ENCODE measurements at regions not wholly inside any gene's neighbourhood (a gene's known extent, or its start where the extent isn't known, plus 50 kb on each side); places are given as distances from the start of the nearest gene placed in this dataset.

- no peak for TF ChIP-seq BCLAF1 (IDR thresholded peaks at IDR 0.05)
- TF ChIP-seq HCFC1 (IDR thresholded peaks at IDR 0.05; ENCODE audit: low read length), result no peak
- no peak for TF ChIP-seq YY1 (IDR thresholded peaks at IDR 0.05; ENCODE audit: low read depth, low read length)
- TF ChIP-seq CBX3 (IDR thresholded peaks at IDR 0.05; ENCODE audit: borderline replicate concordance, low read depth), result no peak
These were observed 245.9 kb downstream of the PLPP3 start (continued) for GRCh38 chr1:56333461-56333860.

- Histone ChIP-seq H4K20me1 (ENCODE audit: control insufficient read depth, insufficient read depth) (no peaks in the 10 kb centered on the region), H3K4me3 (no peak overlapping the region), H3K27me3 (replicated peaks in 1 of 2; ENCODE audit: control insufficient read depth in 2 of 2, insufficient read depth in 2 of 2, low read length in 1 of 2) (no peaks in the 10 kb centered on the region), H3K4me2 (ENCODE audit: control insufficient read depth, insufficient read depth) (no peak overlapping the region), H3K79me2 (ENCODE audit: control insufficient read depth, insufficient read depth, low read length) (no peaks in the 10 kb centered on the region), H3K4me1 (ENCODE audit: control insufficient read depth, insufficient read depth, low read length) (no peaks in the 10 kb centered on the region; the same call in 1 of the 2 replicates), H3K9me3 (replicated peaks; ENCODE audit: control insufficient read depth, insufficient read depth, low read length) (no peaks in the 10 kb centered on the region), H3K9ac (ENCODE audit: control insufficient read depth, insufficient read depth, low read length) (no peak overlapping the region), H2AFZ (ENCODE audit: control insufficient read depth, low read depth, low read length) (no peak overlapping the region), H3K27ac (ENCODE audit: control insufficient read depth, insufficient read depth) (no peak overlapping the region), H3K36me3 (ENCODE audit: control insufficient read depth in 2 of 2, insufficient read depth in 2 of 2, low read length in 1 of 2) (no peaks in the 10 kb centered on the region)
- FAIRE-seq (no peak), ATAC-seq (peak; percentile 83), DNase-seq (ENCODE audit: low read depth, low spot score) (peak; percentile 57)
- CTCF ChIA-PET, result interaction anchor here (0.6 to 4.6 kb wide), 8 partner anchors 13 to 252 kb away, joined by 3 to 39 read pairs (median 4); no protein-coding TSS in a partner anchor
- POLR2A ChIA-PET, result interaction anchor here (0.7 to 5.4 kb wide), 9 partner anchors 8 to 245 kb away, joined by 3 to 44 read pairs (median 6); partner anchors contain the start of gene PLPP3
- in situ Hi-C loops (cut with MboI), result loop anchor here (5.0 kb wide), 1 partner anchor 245 kb away; the partner anchor contains the start of gene PLPP3
- 32% methylated on average over 12 of the region's 12 CpGs for WGBS (ENCODE audit: insufficient coverage, insufficient replicate concordance, low lambda C conversion rate, missing lambda C conversion rate)
- intact Hi-C loops (cut with micrococcal nuclease; ENCODE audit: unreplicated experiment), result loop anchor here (2.0 to 10.0 kb wide), 8 partner anchors 95 to 457 kb away; partner anchors contain the start of gene PLPP3
- BruUV-seq (replicated peaks), result TSS peak; percentile 98
- RAD21 ChIA-PET (ENCODE audit: unreplicated experiment), result interaction anchor here (1.0 to 9.9 kb wide), 25 partner anchors 36 to 373 kb away, joined by 3 to 167 read pairs (median 5); partner anchors contain the start of gene PLPP3
- SMC1A ChIA-PET (ENCODE audit: uncharacterized antibody, unreplicated experiment), result interaction anchor here (0.9 to 10.3 kb wide), 30 partner anchors 9 to 471 kb away, joined by 3 to 114 read pairs (median 4); partner anchors contain the start of gene PLPP3
- TF ChIP-seq MLLT1 (IDR thresholded peaks at IDR 0.05) (peak; percentile 68), ASH2L (IDR thresholded peaks at IDR 0.05; ENCODE audit: borderline replicate concordance, low read depth) (no peak), NBN (IDR thresholded peaks at IDR 0.05) (0 out of 2 replicates have a peak, but pooled peaks have one; percentile 50), PKNOX1 (IDR thresholded peaks at IDR 0.05) (peak; percentile 91), STAT3 (IDR thresholded peaks at IDR 0.05; ENCODE audit: low read depth, low read length) (no peak), BCL3 (IDR thresholded peaks at IDR 0.05; ENCODE audit: borderline replicate concordance, insufficient read depth, low read depth, low read length, poor library complexity, severe bottlenecking) (peak; percentile 22), STAT1 (conservative IDR thresholded peaks at IDR 0.05) (no peak), RUNX3 (IDR thresholded peaks at IDR 0.05; ENCODE audit: low read length) (peak; percentile 32; the same call in 1 of the 2 replicates), CREM (IDR thresholded peaks at IDR 0.05; ENCODE audit: low read depth) (peak; percentile 64; the same call in 1 of the 2 replicates), MTA3 (IDR thresholded peaks at IDR 0.05; ENCODE audit: borderline replicate concordance, low read length) (no peak), BHLHE40 (IDR thresholded peaks at IDR 0.05; ENCODE audit: borderline replicate concordance in 1 of 2, low read depth in 2 of 2, low read length in 1 of 2) (peak; percentile 25 to 84; a peak in 2 of 4 replicates)
These were observed 247.3 kb downstream of the PLPP3 start for GRCh38 chr1:56331892-56332567.
